Activated T-cell treated with anti-CD3 and anti-CD28 coated beads for 48 hours (primary cell): ENCODE measurements at regions not wholly inside any gene's neighbourhood (a gene's known extent, or its start where the extent isn't known, plus 50 kb on each side); places are given as distances from the start of the nearest gene placed in this dataset.
"Not testable (repeated sequence)": the region's sequence is repeated elsewhere in the genome, so short reads cannot be mapped to it uniquely, and the experiment has no call there.

Experiments used
- DNase-seq: peaks from one replicate; pipeline ENCODE4 v3.0.0-alpha.2; 2020; ENCODE audit warnings: low read depth

- no peak for DNase-seq
These were observed 411.2 kb upstream of the CHAC2 start for GRCh38 chr2:53356291-53356905.

- no peak for DNase-seq
These were observed 414.2 kb upstream of the CHAC2 start for GRCh38 chr2:53353135-53354114.

GRCh38 chr2:53347269-53347668 lies 420.3 kb upstream of the CHAC2 start:
- DNase-seq: no peak

- DNase-seq: no peak
These were observed 425.4 kb upstream of the CHAC2 start for GRCh38 chr2:53342248-53342647.

GRCh38 chr2:53334610-53335009 lies 433.0 kb upstream of the CHAC2 start:
- DNase-seq: no peak

- DNase-seq: no peak
These were observed 435.9 kb upstream of the CHAC2 start for GRCh38 chr2:53331667-53332066.

- DNase-seq: no peak
These were observed 449.7 kb upstream of the CHAC2 start for GRCh38 chr2:53317861-53318260.

- no peak for DNase-seq
These were observed 452.5 kb upstream of the CHAC2 start for GRCh38 chr2:53315149-53315548.

GRCh38 chr2:53314718-53315117 lies 452.9 kb upstream of the CHAC2 start:
- DNase-seq: no peak

- DNase-seq: not testable (repeated sequence)
These were observed 454.0 kb upstream of the CHAC2 start for GRCh38 chr2:53313644-53314043.

- no peak for DNase-seq
These were observed 454.9 kb upstream of the CHAC2 start for GRCh38 chr2:53312721-53313120.

- no peak for DNase-seq
These were observed 455.4 kb upstream of the CHAC2 start for GRCh38 chr2:53312181-53312580.

GRCh38 chr2:53303012-53303578 lies 464.5 kb upstream of the CHAC2 start:
- no peak for DNase-seq

GRCh38 chr2:53302455-53302854 lies 465.1 kb upstream of the CHAC2 start:
- no peak for DNase-seq

- DNase-seq: no peak
These were observed 478.1 kb upstream of the CHAC2 start for GRCh38 chr2:53289309-53290006.

- DNase-seq: no peak
These were observed 481.3 kb upstream of the CHAC2 start for GRCh38 chr2:53286345-53286744.

GRCh38 chr2:53275743-53276142 lies 491.9 kb upstream of the CHAC2 start:
- DNase-seq: no peak

GRCh38 chr2:53268626-53269025 lies 499.0 kb upstream of the CHAC2 start:
- no peak for DNase-seq

- no peak for DNase-seq
These were observed 499.5 kb upstream of the CHAC2 start for GRCh38 chr2:53268086-53268485.

- no peak for DNase-seq
These were observed 501.9 kb upstream of the CHAC2 start for GRCh38 chr2:53265544-53266299.

- no peak for DNase-seq
These were observed 507.0 kb upstream of the CHAC2 start for GRCh38 chr2:53260568-53260967.
